ENCODE measurements at regions not wholly inside any gene's neighbourhood (a gene's known extent, or its start where the extent isn't known, plus 50 kb on each side); places are given as distances from the start of the nearest gene placed in this dataset.

GRCh38 chr13:33366469-33367062 lies 81.0 kb upstream of the STARD13 start:
- no peak for DNase-seq
- Mint-ChIP-seq H3K36me3 (ENCODE audit: low read depth) (no peaks in the 10 kb centered on the region), H3K4me3 (no peak overlapping the region), H3K27ac (no peak overlapping the region), H3K27me3 (ENCODE audit: insufficient read depth) (no peaks in the 10 kb centered on the region), H3K9me3 (no peaks in the 10 kb centered on the region), H3K4me1 (ENCODE audit: low read depth) (peaks cover 4% of the 10 kb centered on the region; the same call in 1 of the 2 replicates)
- TF ChIP-seq, protein P1, sequence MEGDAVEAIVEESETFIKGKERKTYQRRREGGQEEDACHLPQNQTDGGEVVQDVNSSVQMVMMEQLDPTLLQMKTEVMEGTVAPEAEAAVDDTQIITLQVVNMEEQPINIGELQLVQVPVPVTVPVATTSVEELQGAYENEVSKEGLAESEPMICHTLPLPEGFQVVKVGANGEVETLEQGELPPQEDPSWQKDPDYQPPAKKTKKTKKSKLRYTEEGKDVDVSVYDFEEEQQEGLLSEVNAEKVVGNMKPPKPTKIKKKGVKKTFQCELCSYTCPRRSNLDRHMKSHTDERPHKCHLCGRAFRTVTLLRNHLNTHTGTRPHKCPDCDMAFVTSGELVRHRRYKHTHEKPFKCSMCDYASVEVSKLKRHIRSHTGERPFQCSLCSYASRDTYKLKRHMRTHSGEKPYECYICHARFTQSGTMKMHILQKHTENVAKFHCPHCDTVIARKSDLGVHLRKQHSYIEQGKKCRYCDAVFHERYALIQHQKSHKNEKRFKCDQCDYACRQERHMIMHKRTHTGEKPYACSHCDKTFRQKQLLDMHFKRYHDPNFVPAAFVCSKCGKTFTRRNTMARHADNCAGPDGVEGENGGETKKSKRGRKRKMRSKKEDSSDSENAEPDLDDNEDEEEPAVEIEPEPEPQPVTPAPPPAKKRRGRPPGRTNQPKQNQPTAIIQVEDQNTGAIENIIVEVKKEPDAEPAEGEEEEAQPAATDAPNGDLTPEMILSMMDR (IDR thresholded peaks at IDR 0.05) = no peak

- peaks cover 11% of the 10 kb centered on the region for H3K4me1 Mint-ChIP-seq (ENCODE audit: low read depth)
- H3K27me3 Mint-ChIP-seq (ENCODE audit: insufficient read depth) = no peaks in the 10 kb centered on the region
- TF ChIP-seq, protein P1 (IDR thresholded peaks at IDR 0.05) = no peak
- no peaks in the 10 kb centered on the region for H3K9me3 Mint-ChIP-seq
- no peak for DNase-seq
- no peaks in the 10 kb centered on the region for H3K36me3 Mint-ChIP-seq (ENCODE audit: low read depth)
- H3K27ac Mint-ChIP-seq = no peak overlapping the region
- H3K4me3 Mint-ChIP-seq = no peak overlapping the region
Measured at GRCh38 chr13:33367171-33367895, 81.8 kb upstream of the STARD13 start.

- H3K36me3 Mint-ChIP-seq (ENCODE audit: low read depth) = no peaks in the 10 kb centered on the region
- TF ChIP-seq, protein P1 (IDR thresholded peaks at IDR 0.05) = no peak
- peaks cover 11% of the 10 kb centered on the region for H3K4me1 Mint-ChIP-seq (ENCODE audit: low read depth)
- H3K27ac Mint-ChIP-seq = no peak overlapping the region
- no peak for DNase-seq
- H3K9me3 Mint-ChIP-seq = no peaks in the 10 kb centered on the region
- H3K4me3 Mint-ChIP-seq = no peak overlapping the region
- H3K27me3 Mint-ChIP-seq (ENCODE audit: insufficient read depth) = no peaks in the 10 kb centered on the region
Measured at GRCh38 chr13:33367926-33368325, 82.4 kb upstream of the STARD13 start.

DNA sequence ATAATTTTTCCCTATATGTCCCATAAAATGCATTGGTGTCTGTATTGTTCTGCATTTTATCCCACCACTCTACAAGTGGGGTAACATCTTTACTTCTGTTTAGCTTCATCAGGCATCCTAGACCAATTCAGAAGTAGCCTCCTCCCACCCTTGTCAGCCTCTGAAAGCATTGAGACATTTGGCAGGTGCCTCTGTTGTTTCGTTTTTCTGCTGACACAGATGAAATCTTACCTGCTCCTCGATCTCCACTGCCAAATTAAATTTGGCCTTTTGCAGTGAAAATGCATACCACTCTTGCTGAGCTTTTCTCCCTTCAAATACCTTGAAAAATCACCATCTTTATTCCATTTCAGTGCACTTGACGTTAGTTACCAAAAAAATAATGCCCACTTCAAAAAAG lies 83.5 kb upstream of the STARD13 start:
- H3K36me3 Mint-ChIP-seq (ENCODE audit: low read depth) = no peaks in the 10 kb centered on the region
- H3K9me3 Mint-ChIP-seq = no peaks in the 10 kb centered on the region
- H3K4me3 Mint-ChIP-seq = no peak overlapping the region
- H3K27ac Mint-ChIP-seq = no peak overlapping the region
- DNase-seq = no peak
- H3K4me1 Mint-ChIP-seq (ENCODE audit: low read depth) = peaks cover 11% of the 10 kb centered on the region
- TF ChIP-seq, protein P1 (IDR thresholded peaks at IDR 0.05) = no peak
- no peaks in the 10 kb centered on the region for H3K27me3 Mint-ChIP-seq (ENCODE audit: insufficient read depth)

- TF ChIP-seq, protein P1 (IDR thresholded peaks at IDR 0.05) = no peak
- Mint-ChIP-seq H3K9me3 (no peaks in the 10 kb centered on the region), H3K27ac (no peak overlapping the region), H3K27me3 (ENCODE audit: insufficient read depth) (peaks cover 1% of the 10 kb centered on the region; the same call in 1 of the 2 replicates), H3K36me3 (ENCODE audit: low read depth) (no peaks in the 10 kb centered on the region), H3K4me3 (no peak overlapping the region), H3K4me1 (ENCODE audit: low read depth) (peaks cover 6% of the 10 kb centered on the region)
- no peak for DNase-seq
Measured at GRCh38 chr13:33372251-33372919, 86.8 kb upstream of the STARD13 start.
